GM13977 (cell line): ENCODE measurements at regions not wholly inside any gene's neighbourhood (a gene's known extent, or its start where the extent isn't known, plus 50 kb on each side); places are given as distances from the start of the nearest gene placed in this dataset.
A peak's percentile ranks its signal among the peaks of the same experiment; 100 is the strongest.

Experiments used
- DNase-seq: peaks from one replicate; pipeline ENCODE4 v3.0.0; 2012; ENCODE audit warnings: low spot score
- CTCF ChIP-seq: IDR thresholded peaks from 2 replicates; pipeline ENCODE4 v1.5.1; 2012; ENCODE audit warnings: mild to moderate bottlenecking, control low read depth; ENCODE audit not compliant: insufficient read depth; ENCODE audit errors: extremely low read depth, missing control alignments
- in situ Hi-C: fragments of 300-500 bp; cut with MboI; formaldehyde crosslinking; loops from one replicate; pipeline ENCODE4 v1.12.0; 2022; ENCODE audit warnings: low sequenced_read_pairs, low pct_unique_long_range_greater_than_20kb, mixed read lengths, inconsistent platforms; ENCODE audit not compliant: unreplicated experiment

GRCh38 chr2:225289659-225290058 lies 109.9 kb upstream of the NYAP2 start:
- no peak for DNase-seq
- TF ChIP-seq CTCF, result no peak
- in situ Hi-C loops, result no loop called here

- no peak for DNase-seq
- no peak for TF ChIP-seq CTCF
- in situ Hi-C loops, result no loop called here
Measured at GRCh38 chr2:225288986-225289385, 110.5 kb upstream of the NYAP2 start.

- peak; percentile 25 for DNase-seq
- TF ChIP-seq CTCF, result peak; percentile 77
- in situ Hi-C loops, result no loop called here
Measured at GRCh38 chr2:225282858-225283710, 116.4 kb upstream of the NYAP2 start.

- DNase-seq, result peak; percentile 18
- in situ Hi-C loops, result no loop called here
- no peak for TF ChIP-seq CTCF
Measured at GRCh38 chr2:225276207-225276606, 123.3 kb upstream of the NYAP2 start.

GRCh38 chr2:225275443-225275842 lies 124.1 kb upstream of the NYAP2 start:
- in situ Hi-C loops, result no loop called here
- TF ChIP-seq CTCF, result no peak
- DNase-seq, result no peak

GRCh38 chr2:225274751-225275150 lies 124.8 kb upstream of the NYAP2 start:
- no peak for DNase-seq
- TF ChIP-seq CTCF, result no peak
- in situ Hi-C loops, result no loop called here

GRCh38 chr2:225272173-225272572 lies 127.3 kb upstream of the NYAP2 start:
- TF ChIP-seq CTCF, result no peak
- in situ Hi-C loops, result no loop called here
- no peak for DNase-seq
